ENCODE measurements at regions not wholly inside any gene's neighbourhood (a gene's known extent, or its start where the extent isn't known, plus 50 kb on each side); places are given as distances from the start of the nearest gene placed in this dataset.
"Not testable (repeated sequence)": the region's sequence is repeated elsewhere in the genome, so short reads cannot be mapped to it uniquely, and the experiment has no call there.

- DNase-seq (ENCODE audit: low read depth), result no peak
- TF ChIP-seq CTCF (IDR thresholded peaks at IDR 0.05; ENCODE audit: insufficient read depth, low read depth, low read length), result no peak
- H3K4me3 ChIP-seq (ENCODE audit: low read depth, low read length), result no peak overlapping the region
These were observed 396.2 kb upstream of the NAALADL2 start for GRCh38 chr3:174462916-174463315.

- DNase-seq (ENCODE audit: low read depth), result no peak
- no peak for TF ChIP-seq CTCF (IDR thresholded peaks at IDR 0.05; ENCODE audit: insufficient read depth, low read depth, low read length)
- H3K4me3 ChIP-seq (ENCODE audit: low read depth, low read length), result no peak overlapping the region
These were observed 394.0 kb upstream of the NAALADL2 start for GRCh38 chr3:174465177-174465576.

GRCh38 chr3:174466471-174467054 is 392.6 kb upstream of the NAALADL2 start:
- no peak overlapping the region for H3K4me3 ChIP-seq (ENCODE audit: low read depth, low read length)
- peak; percentile 8 for DNase-seq (ENCODE audit: low read depth)
- TF ChIP-seq CTCF (IDR thresholded peaks at IDR 0.05; ENCODE audit: insufficient read depth, low read depth, low read length), result no peak

DNA sequence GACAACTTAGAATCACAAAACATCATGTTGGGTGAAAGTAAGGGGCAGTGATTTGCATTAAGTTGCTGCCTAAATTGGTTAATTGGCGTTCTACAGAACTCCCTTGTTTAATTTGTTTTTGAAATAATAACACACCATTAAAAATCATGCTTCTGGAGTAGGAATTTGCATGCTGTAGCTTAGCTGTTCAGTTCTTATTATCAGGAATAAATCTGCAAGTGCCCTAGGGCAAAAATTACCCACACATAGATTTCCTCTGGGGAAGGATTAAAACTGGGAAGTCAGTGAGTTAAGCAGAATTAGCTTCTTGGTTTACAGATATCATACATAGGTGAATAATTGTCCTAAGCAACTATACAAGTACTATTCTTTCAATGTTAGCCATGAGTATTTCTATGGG is 381.6 kb upstream of the NAALADL2 start:
- TF ChIP-seq CTCF (IDR thresholded peaks at IDR 0.05; ENCODE audit: insufficient read depth, low read depth, low read length), result no peak
- DNase-seq (ENCODE audit: low read depth), result no peak
- H3K4me3 ChIP-seq (ENCODE audit: low read depth, low read length), result no peak overlapping the region

GRCh38 chr3:174480767-174481166 is 378.4 kb upstream of the NAALADL2 start:
- no peak for DNase-seq (ENCODE audit: low read depth)
- no peak overlapping the region for H3K4me3 ChIP-seq (ENCODE audit: low read depth, low read length)
- TF ChIP-seq CTCF (IDR thresholded peaks at IDR 0.05; ENCODE audit: insufficient read depth, low read depth, low read length), result no peak

- no peak for TF ChIP-seq CTCF (IDR thresholded peaks at IDR 0.05; ENCODE audit: insufficient read depth, low read depth, low read length)
- no peak overlapping the region for H3K4me3 ChIP-seq (ENCODE audit: low read depth, low read length)
- no peak for DNase-seq (ENCODE audit: low read depth)
These were observed 376.6 kb upstream of the NAALADL2 start for GRCh38 chr3:174482541-174482940.

GRCh38 chr3:174483254-174483653 is 375.9 kb upstream of the NAALADL2 start:
- no peak for DNase-seq (ENCODE audit: low read depth)
- no peak for TF ChIP-seq CTCF (IDR thresholded peaks at IDR 0.05; ENCODE audit: insufficient read depth, low read depth, low read length)
- no peak overlapping the region for H3K4me3 ChIP-seq (ENCODE audit: low read depth, low read length)

- H3K4me3 ChIP-seq (ENCODE audit: low read depth, low read length); DNase-seq (ENCODE audit: low read depth): not testable (repeated sequence)
These were observed 375.3 kb upstream of the NAALADL2 start for GRCh38 chr3:174483856-174484255.
